Choroid plexus epithelial cell (primary cell): ENCODE measurements at regions not wholly inside any gene's neighbourhood (a gene's known extent, or its start where the extent isn't known, plus 50 kb on each side); places are given as distances from the start of the nearest gene placed in this dataset.

Experiments
- DNase-seq: peaks from one replicate; pipeline ENCODE4 v3.0.0-alpha.2; 2010; ENCODE audit warnings: low read depth
- H3K4me3 ChIP-seq: 2 replicates; pipeline ENCODE4 v1.5.1; 2011; ENCODE audit warnings: low read depth, mild to moderate bottlenecking, control low read depth, low read length, moderate library complexity
- TF ChIP-seq, protein P1 (sequence below): conservative IDR thresholded peaks from 2 replicates; pipeline ENCODE4 v1.5.1; 2011; ENCODE audit warnings: low read depth, mild to moderate bottlenecking, control low read depth, inconsistent platforms, low read length, moderate library complexity

DNA sequence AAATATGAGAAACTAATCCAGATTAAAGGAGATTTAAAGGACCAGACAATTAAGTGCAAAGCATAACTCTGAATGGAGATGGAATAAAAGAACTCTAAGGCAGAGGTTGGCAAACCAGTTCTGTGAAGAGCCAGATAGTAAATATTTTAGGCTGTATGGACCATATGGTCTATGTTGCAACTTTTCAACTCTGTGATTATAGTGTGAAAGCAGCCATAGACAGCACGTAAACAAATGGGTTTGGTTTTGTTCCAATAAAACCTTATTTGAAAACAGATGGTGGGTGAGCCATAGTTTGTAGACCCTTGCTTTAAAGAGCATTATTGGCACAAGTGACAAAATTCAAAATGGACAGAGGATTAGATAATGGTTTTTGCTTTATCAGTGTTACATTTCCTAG, 884.1 kb downstream of the CCSER2 start:
- TF ChIP-seq, protein P1, sequence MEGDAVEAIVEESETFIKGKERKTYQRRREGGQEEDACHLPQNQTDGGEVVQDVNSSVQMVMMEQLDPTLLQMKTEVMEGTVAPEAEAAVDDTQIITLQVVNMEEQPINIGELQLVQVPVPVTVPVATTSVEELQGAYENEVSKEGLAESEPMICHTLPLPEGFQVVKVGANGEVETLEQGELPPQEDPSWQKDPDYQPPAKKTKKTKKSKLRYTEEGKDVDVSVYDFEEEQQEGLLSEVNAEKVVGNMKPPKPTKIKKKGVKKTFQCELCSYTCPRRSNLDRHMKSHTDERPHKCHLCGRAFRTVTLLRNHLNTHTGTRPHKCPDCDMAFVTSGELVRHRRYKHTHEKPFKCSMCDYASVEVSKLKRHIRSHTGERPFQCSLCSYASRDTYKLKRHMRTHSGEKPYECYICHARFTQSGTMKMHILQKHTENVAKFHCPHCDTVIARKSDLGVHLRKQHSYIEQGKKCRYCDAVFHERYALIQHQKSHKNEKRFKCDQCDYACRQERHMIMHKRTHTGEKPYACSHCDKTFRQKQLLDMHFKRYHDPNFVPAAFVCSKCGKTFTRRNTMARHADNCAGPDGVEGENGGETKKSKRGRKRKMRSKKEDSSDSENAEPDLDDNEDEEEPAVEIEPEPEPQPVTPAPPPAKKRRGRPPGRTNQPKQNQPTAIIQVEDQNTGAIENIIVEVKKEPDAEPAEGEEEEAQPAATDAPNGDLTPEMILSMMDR: no peak
- no peak for DNase-seq
- H3K4me3 ChIP-seq: no peak overlapping the region

DNA sequence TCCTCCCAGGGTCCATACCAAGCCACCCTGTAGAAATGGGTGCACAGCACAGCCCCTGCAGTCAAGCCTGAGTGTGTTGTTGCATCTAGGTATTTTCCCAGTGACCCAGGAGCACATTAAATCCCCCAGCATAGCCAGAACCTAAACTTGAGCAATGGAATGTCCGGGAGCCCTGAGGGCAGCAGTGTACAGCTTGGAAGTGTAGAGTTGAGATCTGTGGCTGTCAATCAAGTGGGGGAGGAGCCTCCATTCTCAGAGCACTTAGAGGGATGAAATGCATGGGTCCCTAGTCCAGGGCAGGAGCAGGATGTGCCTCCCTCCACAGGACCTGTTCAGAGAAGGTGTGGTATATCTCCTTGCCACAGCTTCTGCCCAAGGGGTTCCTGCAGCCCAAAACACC, 885.1 kb downstream of the CCSER2 start:
- TF ChIP-seq, protein P1: no peak
- DNase-seq: no peak
- H3K4me3 ChIP-seq: no peak overlapping the region

DNA sequence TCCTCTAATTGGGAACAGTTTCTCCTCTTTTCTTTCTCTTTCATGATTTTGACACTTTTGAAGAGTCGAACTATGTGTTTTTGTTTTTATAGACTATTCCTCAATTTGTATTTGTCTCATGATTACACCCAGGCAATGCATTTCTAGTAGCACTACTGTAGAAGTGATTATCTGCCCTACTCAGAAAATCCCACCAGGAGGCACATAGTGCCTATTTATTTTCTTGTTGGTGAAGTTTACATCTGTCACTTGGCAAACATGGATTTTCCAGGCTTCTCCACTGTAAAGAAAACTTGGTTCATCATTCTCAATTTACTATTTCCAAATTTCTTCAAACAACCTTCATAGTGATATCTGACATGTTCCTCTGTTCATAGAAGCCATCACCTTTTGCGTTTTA, 893.9 kb downstream of the CCSER2 start:
- no peak for DNase-seq
- TF ChIP-seq, protein P1: no peak
- no peak overlapping the region for H3K4me3 ChIP-seq

DNA sequence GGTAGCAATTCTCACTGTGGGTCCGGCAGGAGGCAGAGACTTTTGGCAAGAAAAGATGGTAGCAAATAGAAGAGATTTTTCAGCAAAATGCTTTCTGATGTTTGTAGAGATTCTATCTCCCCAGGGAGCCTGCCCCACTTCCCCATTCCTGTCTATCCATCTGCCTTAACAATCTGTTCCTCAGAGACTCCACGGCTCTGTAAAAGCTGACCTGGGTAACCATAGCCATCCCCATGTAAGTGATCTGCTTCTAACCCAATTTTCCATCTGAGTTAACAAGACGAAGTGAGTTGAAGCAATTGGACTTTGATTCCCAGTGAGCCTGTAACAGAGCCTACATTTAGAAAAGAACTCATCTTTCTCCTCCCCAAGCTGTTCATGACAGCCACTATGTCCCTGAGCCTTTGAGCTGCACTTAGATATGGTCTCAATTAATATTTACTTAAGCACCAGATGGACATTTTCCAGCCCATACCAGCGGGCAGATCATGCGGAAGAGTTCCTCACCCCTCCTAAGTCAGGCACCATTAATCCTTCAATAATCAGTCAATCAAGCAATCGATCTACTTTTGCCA, 896.1 kb downstream of the CCSER2 start:
- no peak for DNase-seq
- no peak overlapping the region for H3K4me3 ChIP-seq
- TF ChIP-seq, protein P1: no peak

DNA sequence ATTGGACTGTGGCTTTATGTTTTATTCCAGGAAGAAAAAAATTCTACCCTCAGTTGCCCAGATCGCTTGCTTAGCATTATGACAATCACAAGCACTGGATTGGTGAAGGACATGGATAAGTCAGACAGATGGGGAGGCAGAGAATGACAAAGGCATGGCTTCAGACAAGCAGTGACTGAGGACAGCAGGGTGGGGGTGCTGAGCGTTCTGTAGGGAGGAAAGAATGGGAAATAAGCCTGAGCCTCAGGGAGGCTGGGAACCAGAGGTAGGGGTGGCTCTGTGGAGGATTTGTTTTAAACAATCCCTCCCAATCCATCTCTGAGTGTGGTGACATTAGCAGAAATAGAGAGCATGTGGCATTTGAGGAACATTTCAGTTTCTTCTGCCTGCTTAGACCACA, 896.9 kb downstream of the CCSER2 start:
- TF ChIP-seq, protein P1: no peak
- DNase-seq: no peak
- no peak overlapping the region for H3K4me3 ChIP-seq

GRCh38 chr10:85226596-85226995, 898.2 kb downstream of the CCSER2 start:
- no peak overlapping the region for H3K4me3 ChIP-seq
- TF ChIP-seq, protein P1: no peak
- DNase-seq: no peak

DNA sequence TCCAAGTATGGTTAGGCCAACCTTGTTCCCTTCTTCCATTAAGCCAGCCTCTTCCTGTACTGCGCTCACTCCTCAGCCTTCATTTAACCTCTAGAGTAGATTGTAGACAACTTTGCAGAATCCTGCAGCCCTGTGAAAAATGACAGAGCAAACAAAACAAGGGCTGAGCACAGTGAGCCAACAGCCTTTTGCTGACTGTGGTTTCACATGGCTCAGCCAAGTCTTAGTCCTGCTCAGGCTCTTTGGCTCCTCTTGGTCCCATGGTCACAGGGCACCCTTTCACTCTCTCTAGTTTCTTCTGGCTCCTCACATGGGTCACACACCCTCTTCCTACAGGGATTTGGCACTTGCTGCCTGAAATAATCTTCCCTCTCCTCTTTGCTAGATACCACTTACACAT, 900.3 kb downstream of the CCSER2 start:
- TF ChIP-seq, protein P1: no peak
- DNase-seq: no peak
- no peak overlapping the region for H3K4me3 ChIP-seq
